ENCODE measurements at regions not wholly inside any gene's neighbourhood (a gene's known extent, or its start where the extent isn't known, plus 50 kb on each side); places are given as distances from the start of the nearest gene placed in this dataset.
"Not testable (repeated sequence)": the region's sequence is repeated elsewhere in the genome, so short reads cannot be mapped to it uniquely, and the experiment has no call there.

DNA sequence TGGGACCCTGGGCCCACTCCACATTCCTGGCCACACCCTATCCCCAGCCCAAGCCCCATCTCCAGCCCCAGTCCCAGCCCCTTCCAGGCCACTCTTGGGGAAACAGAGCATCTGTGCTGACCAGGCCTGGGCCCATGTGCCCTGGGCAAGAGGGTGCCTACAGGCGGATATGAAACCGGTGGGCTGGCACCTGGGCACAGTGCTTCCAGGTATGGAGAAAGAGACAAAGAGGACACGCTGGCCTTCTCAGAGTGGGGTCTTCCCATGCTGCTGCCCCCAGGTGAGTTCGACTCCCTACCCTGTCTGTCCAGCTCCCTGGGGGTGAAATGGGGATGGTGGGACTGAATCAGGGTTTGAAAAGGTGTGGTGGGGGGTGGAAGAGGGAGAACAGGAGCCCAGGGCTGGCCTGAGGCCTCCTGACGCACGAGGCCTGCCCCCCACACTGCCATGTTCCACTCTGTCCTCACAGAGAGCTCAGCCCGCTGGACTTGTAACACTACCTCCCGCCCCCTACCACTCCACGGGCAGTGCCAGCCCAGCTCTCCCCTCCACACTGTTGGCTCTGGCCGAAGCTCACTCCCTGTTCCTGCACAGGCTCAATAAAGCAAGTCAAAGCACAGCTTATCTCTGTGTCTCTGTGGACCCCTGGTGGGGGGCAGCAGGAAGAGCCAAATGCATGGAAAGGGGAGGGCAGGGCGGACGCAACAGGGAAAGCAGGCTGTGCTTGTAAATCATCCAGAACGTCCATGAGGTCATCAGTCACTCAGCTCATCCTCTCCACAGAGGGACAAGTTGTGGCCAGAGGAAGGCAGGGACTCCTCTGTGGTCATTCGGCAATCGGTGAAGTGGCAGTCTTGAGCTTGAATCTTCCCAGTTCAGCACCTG lies 71.1 kb upstream of the TMEM97 start:
- no peak for DNase-seq

DNA sequence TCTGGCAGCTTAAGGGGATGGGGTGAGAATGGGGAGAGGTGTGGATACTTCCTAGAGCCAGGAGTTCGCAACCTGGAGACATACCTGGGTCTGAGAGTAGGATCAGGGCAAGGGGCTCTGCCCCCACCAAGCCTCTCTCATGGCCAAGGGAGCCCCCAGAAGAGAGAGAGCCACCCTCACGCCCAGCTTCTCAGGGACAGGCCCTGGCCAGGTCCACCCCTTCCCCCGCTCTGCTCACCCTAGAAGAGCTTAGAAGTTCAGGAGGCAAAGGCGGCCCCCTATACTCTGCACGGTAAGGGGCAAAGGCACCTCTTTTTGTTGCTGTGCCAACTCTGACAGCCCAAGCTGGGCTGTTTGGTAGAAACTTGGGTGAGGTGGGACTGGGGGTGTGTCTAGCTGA lies 69.3 kb upstream of the TMEM97 start:
- no peak for DNase-seq

DNA sequence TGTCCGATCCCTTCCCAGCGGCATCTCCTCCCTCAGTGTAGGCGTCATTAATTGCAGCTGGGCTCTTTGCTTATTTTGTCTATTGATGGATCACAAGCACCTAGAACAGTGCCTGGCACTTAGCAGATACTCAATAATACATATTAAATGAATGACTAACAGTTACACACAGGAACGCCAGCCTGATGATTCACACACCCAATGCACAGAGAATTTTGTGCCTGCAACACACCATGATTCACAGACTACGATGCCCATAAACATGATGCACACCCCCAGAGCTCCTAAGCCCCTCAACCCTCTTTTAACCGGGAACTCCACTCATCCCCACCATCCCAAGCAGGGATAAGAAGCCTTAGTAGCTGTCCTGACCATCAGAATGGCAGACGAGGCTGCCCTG lies 66.6 kb upstream of the TMEM97 start:
- DNase-seq: peak in 1 of 2 experiments; percentile 5

DNA sequence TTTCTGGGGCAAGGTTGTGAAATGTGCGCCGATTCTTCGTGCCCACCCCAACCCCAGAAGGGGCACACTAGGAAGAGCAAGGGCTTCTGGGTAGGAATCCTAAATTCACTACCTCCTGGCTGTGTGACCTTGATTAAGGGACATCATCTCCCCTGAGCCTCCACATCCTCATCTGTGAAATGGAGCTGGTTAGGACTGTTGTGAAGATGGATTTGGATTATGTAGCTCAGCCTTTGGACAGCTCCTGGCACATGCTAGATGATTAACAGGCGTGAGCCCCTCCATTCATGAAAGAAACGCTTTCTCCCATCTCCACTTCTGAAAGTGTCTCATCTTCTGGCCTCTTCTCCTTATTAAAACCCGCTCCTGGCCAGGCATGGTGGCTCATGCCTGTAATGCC lies 65.3 kb upstream of the TMEM97 start:
- no peak for DNase-seq

DNA sequence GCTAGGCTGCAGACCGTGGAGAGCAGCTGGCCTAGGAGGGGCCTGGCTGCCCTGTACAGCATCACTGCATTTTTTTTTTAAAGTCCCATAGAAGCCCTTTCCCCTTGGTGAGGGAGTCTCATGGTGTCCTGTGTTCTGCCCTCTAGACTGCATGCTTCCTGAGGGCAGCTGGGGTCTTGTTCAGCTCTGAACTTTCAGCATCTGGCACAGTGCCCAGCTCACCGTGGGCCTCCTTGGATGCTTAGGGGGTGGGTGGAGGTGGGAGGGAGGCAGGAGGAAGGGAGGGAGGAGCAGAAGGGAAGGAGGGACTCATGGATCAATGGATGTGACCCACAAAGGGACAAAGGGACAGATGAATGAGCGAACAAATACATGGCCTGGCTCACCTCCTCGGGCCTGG lies 63.4 kb upstream of the TMEM97 start:
- no peak for DNase-seq

DNA sequence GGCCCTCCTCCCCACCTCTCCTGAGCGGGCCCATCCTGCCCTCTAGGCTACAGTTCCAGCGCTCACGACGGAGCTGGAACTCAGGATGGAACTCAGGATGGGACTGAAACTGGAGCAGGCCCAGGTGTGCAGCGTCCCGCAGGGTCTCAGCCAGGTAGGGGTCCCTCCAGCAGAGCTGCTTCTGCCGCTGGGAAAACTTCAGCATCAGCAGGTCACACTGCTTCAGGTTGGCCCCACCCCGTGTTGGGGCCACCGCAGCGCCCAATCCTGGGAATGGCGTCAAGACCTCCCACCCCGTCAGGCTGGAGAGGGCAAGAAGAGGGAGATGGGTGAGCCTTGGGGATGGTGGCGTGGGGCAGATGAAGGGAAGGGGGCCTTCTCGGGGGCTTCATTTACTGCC lies 62.6 kb upstream of the TMEM97 start:
- DNase-seq: no peak

DNA sequence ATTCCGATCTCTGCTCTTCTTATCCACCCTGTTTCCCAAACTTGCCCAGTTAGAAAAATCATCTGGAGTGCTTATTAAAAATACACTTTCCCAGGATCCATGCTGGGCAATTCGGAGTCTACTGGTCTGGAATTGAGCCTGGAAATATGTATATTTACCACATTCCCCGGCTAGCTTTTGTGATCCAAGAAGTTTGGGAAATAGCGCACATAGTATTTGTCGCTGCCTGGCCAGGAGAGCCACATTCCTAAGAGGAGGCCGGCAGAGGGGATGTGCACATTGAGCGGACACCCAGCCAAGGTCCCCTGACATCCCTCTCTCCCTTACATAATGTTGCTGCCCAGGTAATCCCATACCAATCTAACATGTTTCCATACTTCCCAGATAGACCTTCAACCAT lies 62.1 kb upstream of the TMEM97 start:
- no peak for DNase-seq

DNA sequence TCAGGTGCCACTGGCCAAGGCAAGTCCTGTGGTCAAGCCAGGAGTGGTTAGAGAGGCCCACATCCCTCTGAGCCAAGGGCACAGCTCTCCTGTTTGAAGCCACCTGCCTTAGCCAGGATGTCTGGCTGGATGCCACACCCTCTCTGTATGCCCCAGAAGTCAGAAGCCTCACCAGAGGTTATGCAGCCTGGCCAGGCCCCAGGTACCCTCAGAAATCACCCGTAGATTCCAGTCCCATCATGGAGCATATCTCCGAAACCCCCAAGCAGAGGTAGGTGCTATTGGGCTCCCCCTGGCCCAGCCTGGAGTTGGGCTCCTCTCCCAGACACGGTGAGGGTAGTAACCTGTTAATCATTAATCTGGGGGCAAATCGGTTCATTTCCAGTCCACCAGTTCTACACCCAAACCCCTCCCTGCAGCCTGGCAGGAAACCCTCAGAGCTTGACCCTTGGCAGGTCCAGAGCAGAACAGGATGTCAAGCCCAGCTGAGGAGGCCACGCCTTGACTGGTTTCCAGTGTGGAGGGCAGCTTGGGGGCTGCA lies 60.6 kb upstream of the TMEM97 start:
- DNase-seq: no peak

DNA sequence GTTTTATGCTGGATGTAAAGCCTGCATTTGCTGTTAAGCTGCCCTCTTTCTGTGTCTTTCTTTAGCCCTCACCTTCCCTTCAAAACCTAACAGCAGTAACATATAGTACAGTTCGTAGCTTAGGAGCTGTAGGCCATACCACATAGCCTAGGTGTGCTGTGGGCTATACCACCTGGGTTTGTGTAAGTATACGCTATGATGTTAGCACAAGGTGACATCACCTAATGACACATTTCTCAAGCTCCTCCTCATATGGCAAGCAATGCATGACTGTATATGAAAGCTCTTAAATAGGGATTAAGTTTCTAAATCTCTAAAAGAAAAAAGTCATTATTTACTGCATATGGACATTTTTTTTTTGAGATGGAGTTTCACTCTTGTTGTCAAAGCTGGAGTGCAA lies 57.8 kb upstream of the TMEM97 start:
- DNase-seq: no peak

DNA sequence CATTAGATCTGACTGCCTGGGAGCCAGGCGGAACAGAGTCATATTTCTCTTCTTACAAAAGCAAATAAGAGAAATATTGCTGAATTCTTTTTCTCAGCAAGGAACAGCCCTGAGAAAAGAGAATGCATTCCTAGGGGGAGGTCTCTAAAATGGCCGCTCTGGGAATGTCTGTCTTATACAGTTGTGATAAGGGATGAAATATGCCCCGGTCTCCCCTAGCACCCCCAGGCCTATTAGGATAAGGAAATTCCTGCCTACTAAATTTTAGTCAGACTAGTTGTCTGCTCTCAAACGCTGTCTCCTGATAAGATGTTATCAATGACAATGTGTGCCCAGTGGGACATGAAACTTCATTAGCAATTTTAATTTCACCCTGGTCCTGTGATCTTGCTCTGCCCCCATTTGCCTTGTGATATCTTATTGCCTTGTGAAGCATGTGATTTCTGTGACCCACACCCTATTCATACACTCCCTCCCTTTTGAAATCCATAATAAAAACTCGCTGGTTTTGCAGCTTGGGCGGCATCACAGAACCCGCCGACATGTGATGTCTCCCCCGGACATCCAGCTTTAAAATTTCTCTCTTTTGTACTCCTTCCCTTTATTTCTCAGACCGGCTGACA lies 56.8 kb upstream of the TMEM97 start:
- DNase-seq: not testable (repeated sequence)

DNA sequence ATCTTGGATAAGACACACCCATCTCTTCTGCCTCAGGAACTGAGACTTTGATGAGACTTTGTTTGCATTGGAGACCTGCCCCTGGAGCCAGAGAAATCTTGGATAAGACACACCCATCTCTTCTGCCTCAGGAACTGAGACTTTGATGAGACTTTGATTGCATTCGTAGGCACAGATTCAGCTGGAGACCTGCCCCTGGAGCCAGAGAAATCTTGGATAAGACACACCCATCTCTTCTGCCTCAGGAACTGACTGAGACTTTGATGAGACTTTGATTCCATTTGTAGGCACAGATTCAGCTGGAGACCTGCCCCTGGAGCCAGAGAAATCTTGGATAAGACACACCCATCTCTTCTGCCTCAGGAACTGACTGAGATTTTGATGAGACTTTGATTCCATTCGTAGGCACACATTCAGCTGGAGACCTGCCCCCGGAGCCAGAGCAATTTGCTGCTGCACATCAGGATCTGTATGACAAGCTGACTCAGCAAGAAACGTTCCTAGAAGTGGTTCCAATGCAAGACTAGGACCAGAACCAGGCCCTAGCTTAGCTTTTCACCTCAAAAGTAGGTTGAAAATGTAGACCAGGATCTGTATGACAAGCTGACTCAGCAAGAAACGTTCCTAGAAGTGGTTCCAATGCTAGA lies 54.0 kb upstream of the TMEM97 start:
- DNase-seq: not testable (repeated sequence)

DNA sequence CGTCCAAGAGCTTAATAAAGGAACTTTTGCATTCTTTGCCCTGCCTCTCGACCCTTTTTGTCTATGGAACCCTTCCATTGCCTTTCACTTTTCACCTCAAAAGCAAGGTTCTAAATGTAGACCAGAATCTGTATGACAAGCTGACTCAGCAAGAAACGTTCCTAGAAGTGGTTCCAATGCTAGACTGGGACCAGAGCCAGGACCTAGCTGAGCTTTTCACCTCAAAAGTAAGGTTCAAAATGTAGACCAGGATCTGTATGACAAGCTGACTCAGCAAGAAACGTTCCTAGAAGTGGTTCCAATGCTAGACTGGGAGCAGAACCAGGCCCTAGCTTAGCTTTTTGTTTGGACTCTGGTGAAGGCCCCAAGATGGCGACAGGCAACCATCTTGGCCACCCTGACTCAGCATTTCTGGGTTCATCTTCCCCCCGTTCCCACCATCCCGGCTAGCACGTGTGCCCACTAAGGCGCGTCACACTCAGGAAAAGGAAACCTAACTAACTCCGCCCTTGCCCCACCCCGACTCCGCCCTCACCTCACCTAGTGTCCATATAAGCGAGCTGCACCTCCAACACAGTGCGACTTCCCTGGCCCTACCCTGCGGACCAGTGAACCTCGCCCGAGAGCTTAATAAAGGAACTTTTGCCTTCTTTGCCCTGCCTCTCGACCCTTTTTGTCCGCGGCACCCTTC lies 53.0 kb upstream of the TMEM97 start:
- DNase-seq: not testable (repeated sequence)

DNA sequence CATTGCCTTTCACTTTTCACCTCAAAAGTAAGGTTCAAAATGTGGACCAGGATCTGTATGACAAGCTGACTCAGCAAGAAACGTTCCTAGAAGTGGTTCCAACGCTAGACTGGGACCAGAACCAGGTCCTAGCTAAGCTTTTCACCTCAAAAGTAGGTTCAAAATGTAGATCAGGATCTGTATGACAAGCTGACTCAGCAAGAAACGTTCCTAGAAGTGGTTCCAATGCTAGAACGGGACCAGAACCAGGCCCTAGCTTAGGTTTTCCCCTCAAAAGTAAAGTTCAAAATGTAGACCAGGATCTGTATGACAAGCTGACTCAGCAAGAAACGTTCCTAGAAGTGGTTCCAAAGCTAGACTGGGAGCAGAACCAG lies 52.5 kb upstream of the TMEM97 start:
- not testable (repeated sequence) for DNase-seq

DNA sequence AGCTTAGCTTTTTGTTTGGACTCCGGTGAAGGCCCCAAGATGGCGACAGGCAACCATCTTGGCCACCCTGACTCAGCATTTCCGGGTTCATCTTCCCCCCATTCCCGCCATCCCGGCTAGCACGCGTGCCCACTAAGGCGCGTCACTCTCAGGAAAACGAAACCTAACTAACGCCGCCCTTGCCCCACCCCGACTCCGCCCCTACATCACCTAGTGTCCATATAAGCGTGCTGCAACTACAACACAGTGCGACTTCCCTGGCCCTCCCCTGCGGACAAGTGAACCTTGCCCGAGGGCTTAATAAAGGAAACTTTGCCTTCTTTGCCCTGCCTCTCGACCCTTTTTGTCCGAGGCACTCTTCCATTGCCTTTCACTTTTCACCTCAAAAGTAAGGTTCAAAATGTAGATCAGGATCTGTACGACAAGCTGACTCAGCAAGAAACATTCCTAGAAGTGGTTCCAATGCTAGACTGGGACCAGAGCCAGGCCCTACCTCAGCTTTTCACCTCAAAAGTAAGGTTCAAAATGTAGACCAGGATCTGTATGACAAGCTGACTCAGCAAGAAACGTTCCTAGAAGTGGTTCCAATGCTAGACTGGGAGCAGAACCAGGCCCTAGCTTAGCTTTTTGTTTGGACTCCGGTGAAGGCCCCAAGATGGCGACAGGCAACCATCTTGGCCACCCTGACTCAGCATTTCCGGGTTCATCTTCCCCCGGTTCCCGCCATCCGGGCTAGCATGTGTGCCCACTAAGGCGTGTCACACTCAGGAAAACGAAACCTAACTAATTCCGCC lies 51.9 kb upstream of the TMEM97 start:
- not testable (repeated sequence) for DNase-seq

DNA sequence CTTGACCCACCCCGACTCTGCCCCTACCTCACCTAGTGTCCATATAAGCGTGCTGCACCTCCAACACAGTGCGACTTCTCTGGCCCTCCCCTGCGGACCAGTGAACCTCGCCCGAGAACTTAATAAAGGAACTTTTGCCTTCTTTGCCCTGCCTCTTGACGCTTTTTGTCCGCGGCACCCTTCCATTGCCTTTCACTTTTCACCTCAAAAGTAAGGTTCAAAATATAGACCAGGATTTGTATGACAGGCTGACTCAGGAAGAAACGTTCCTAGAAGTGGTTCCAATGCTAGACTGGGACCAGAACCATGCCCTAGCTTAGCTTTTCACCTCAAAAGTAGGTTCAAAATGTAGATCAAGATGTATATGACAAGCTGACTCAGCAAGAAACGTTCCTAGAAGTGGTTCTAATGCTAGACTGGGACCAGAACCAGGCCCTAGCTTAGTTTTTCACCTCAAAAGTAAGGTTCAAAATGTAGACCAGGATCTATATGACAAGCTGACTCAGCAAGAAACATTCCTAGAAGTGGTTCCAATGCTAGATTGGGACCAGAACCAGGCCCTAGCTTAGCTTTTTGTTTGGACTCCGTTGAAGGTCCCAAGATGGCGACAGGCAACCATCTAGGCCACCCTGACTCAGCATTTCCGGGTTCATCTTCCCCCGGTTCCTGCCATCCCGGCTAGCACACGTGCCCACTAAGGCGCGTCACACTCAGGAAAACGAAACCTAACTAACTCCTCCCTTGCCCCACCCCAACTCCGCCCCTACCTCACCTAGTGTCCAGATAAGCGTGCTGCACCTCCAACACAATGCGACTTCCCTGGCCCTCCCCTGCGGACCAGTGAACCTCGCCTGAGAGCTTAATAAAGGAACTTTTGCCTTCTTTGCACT lies 51.0 kb upstream of the TMEM97 start:
- DNase-seq: no peak

DNA sequence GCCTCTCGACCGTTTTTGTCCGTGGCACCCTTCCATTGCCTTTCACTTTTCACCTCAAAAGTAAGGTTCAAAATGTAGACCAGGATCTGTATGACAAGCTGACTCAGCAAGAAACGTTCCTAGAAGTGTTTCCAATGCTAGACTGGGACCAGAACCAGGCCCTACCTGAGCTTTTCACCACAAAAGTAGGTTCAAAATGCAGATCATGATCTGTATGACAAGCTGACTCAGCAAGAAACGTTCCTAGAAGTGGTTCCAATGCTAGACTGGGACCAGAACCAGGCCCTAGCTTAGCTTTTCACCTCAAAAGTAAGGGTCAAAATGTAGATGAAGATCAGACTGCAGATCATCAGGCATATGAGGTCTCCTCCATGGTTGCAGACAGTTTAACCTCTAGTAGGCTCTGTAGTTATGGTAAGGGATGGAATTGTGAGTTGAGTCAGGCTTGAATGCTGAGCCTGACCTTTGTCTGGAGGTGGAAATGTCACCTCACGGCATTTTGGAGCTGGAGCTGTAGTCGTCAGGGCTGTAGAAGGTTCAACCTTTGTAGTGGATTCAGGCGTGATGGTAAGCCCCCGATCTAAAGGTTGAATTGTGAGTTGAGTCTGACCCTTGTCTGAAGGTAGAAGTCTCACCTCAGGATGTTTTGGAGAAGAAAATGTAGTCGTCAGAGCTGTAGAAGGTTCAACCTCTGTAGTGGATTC lies 50.2 kb upstream of the TMEM97 start:
- DNase-seq: no peak
